ENCODE measurements at regions not wholly inside any gene's neighbourhood (a gene's known extent, or its start where the extent isn't known, plus 50 kb on each side); places are given as distances from the start of the nearest gene placed in this dataset.

GRCh38 chr16:6281994-6282393 is 1050.7 kb upstream of the RBFOX1 start:
- no peak for DNase-seq (ENCODE audit: low read depth in 2 of 2)

- DNase-seq (ENCODE audit: low read depth in 2 of 2), result no peak
These were observed 1051.4 kb upstream of the RBFOX1 start for GRCh38 chr16:6281274-6281673.

GRCh38 chr16:6280055-6280454 is 1052.6 kb upstream of the RBFOX1 start:
- no peak for DNase-seq (ENCODE audit: low read depth in 2 of 2)

GRCh38 chr16:6279286-6279685 is 1053.4 kb upstream of the RBFOX1 start:
- DNase-seq (ENCODE audit: low read depth in 2 of 2), result no peak

- no peak for DNase-seq (ENCODE audit: low read depth in 2 of 2)
These were observed 1058.3 kb upstream of the RBFOX1 start for GRCh38 chr16:6274351-6274750.

- DNase-seq (ENCODE audit: low read depth in 2 of 2), result no peak
These were observed 1065.0 kb upstream of the RBFOX1 start for GRCh38 chr16:6267682-6268081.

- DNase-seq (ENCODE audit: low read depth in 2 of 2), result no peak
These were observed 1065.9 kb upstream of the RBFOX1 start for GRCh38 chr16:6266703-6267102.

GRCh38 chr16:6265968-6266367 is 1066.7 kb upstream of the RBFOX1 start:
- DNase-seq (ENCODE audit: low read depth in 2 of 2), result no peak

GRCh38 chr16:6258056-6258455 is 1074.6 kb upstream of the RBFOX1 start:
- DNase-seq (ENCODE audit: low read depth in 2 of 2), result no peak

GRCh38 chr16:6252541-6252940 is 1080.1 kb upstream of the RBFOX1 start:
- DNase-seq (ENCODE audit: low read depth in 2 of 2), result no peak

- DNase-seq (ENCODE audit: low read depth in 2 of 2), result no peak
These were observed 1082.1 kb upstream of the RBFOX1 start for GRCh38 chr16:6250511-6250910.

- DNase-seq (ENCODE audit: low read depth in 2 of 2), result no peak
These were observed 1082.8 kb upstream of the RBFOX1 start for GRCh38 chr16:6249863-6250262.

- no peak for DNase-seq (ENCODE audit: low read depth in 2 of 2)
These were observed 1084.4 kb upstream of the RBFOX1 start for GRCh38 chr16:6248199-6248598.

GRCh38 chr16:6247775-6248174 is 1084.9 kb upstream of the RBFOX1 start:
- no peak for DNase-seq (ENCODE audit: low read depth in 2 of 2)

- no peak for DNase-seq (ENCODE audit: low read depth in 2 of 2)
These were observed 1085.5 kb upstream of the RBFOX1 start for GRCh38 chr16:6247150-6247549.

- DNase-seq (ENCODE audit: low read depth in 2 of 2), result no peak
These were observed 1086.4 kb upstream of the RBFOX1 start for GRCh38 chr16:6246266-6246665.

- no peak for DNase-seq (ENCODE audit: low read depth in 2 of 2)
These were observed 1100.6 kb upstream of the RBFOX1 start for GRCh38 chr16:6232056-6232455.

- no peak for DNase-seq (ENCODE audit: low read depth in 2 of 2)
These were observed 1101.2 kb upstream of the RBFOX1 start for GRCh38 chr16:6231398-6231797.

- no peak for DNase-seq (ENCODE audit: low read depth in 2 of 2)
These were observed 1103.5 kb upstream of the RBFOX1 start for GRCh38 chr16:6229186-6229585.

- no peak for DNase-seq (ENCODE audit: low read depth in 2 of 2)
These were observed 1113.8 kb upstream of the RBFOX1 start for GRCh38 chr16:6218855-6219254.

GRCh38 chr16:6216836-6217235 is 1115.8 kb upstream of the RBFOX1 start:
- no peak for DNase-seq (ENCODE audit: low read depth in 2 of 2)

- DNase-seq (ENCODE audit: low read depth in 2 of 2), result no peak
These were observed 1114.0 kb upstream of the EEF2KMT start for GRCh38 chr16:6211644-6212043.

GRCh38 chr16:6209355-6209930 is 1111.8 kb upstream of the EEF2KMT start:
- no peak for DNase-seq (ENCODE audit: low read depth in 2 of 2)

- DNase-seq (ENCODE audit: low read depth in 2 of 2), result no peak
These were observed 1110.0 kb upstream of the EEF2KMT start for GRCh38 chr16:6207580-6207979.
